Kidney epithelial cell (primary cell): ENCODE measurements at regions not wholly inside any gene's neighbourhood (a gene's known extent, or its start where the extent isn't known, plus 50 kb on each side); places are given as distances from the start of the nearest gene placed in this dataset.
"Not testable (repeated sequence)": the region's sequence is repeated elsewhere in the genome, so short reads cannot be mapped to it uniquely, and the experiment has no call there.

ENCODE experiments used
- DNase-seq: peaks from one replicate; pipeline ENCODE4 v3.0.0-alpha.2; 2010; ENCODE audit warnings: low read depth
- H3K27me3 ChIP-seq: 2 replicates; pipeline ENCODE4 v1.6.0; 2011; ENCODE audit warnings: low read length; ENCODE audit not compliant: control insufficient read depth, insufficient read depth
- H3K36me3 ChIP-seq: 2 replicates; pipeline ENCODE4 v1.5.1; 2011; ENCODE audit warnings: low read length; ENCODE audit not compliant: control insufficient read depth, insufficient read depth
- H3K4me3 ChIP-seq: 2 replicates; pipeline ENCODE4 v1.5.1; 2011; ENCODE audit warnings: low read depth, mild to moderate bottlenecking, control low read depth, low read length
- CTCF ChIP-seq: IDR thresholded peaks from 2 replicates; pipeline ENCODE4 v1.5.1; 2011; ENCODE audit warnings: mild to moderate bottlenecking, moderate library complexity, low read length, control low read depth, inconsistent platforms; ENCODE audit not compliant: insufficient read depth, poor library complexity, severe bottlenecking

GRCh38 chr16:88128556-88128955 lies 177.3 kb downstream of the BANP start:
- no peak for TF ChIP-seq CTCF
- no peaks in the 10 kb centered on the region for H3K27me3 ChIP-seq
- no peak overlapping the region for H3K4me3 ChIP-seq
- no peaks in the 10 kb centered on the region for H3K36me3 ChIP-seq
- no peak for DNase-seq

- not testable (repeated sequence) for H3K36me3 ChIP-seq, H3K27me3 ChIP-seq
These were observed 177.9 kb downstream of the BANP start for GRCh38 chr16:88129133-88129532.

GRCh38 chr16:88130016-88130415 lies 178.8 kb downstream of the BANP start:
- no peak for TF ChIP-seq CTCF

More at GRCh38 chr16:88129133-88129532, 177.9 kb downstream of the BANP start:
- DNase-seq, H3K4me3 ChIP-seq: not testable (repeated sequence)

GRCh38 chr16:88130681-88131080 lies 179.4 kb downstream of the BANP start:
- no peaks in the 10 kb centered on the region for H3K27me3 ChIP-seq
- H3K36me3 ChIP-seq = no peaks in the 10 kb centered on the region
- DNase-seq = no peak
- H3K4me3 ChIP-seq = no peak overlapping the region
- TF ChIP-seq CTCF = no peak

More at GRCh38 chr16:88130016-88130415, 178.8 kb downstream of the BANP start:
- Histone ChIP-seq H3K36me3 (no peaks in the 10 kb centered on the region), H3K4me3 (no peak overlapping the region), H3K27me3 (no peaks in the 10 kb centered on the region)
- no peak for DNase-seq

- DNase-seq = no peak
- H3K4me3 ChIP-seq = no peak overlapping the region
- no peak for TF ChIP-seq CTCF
- H3K36me3 ChIP-seq = no peaks in the 10 kb centered on the region
- H3K27me3 ChIP-seq = no peaks in the 10 kb centered on the region
These were observed 180.0 kb downstream of the BANP start for GRCh38 chr16:88131256-88131655.

DNA sequence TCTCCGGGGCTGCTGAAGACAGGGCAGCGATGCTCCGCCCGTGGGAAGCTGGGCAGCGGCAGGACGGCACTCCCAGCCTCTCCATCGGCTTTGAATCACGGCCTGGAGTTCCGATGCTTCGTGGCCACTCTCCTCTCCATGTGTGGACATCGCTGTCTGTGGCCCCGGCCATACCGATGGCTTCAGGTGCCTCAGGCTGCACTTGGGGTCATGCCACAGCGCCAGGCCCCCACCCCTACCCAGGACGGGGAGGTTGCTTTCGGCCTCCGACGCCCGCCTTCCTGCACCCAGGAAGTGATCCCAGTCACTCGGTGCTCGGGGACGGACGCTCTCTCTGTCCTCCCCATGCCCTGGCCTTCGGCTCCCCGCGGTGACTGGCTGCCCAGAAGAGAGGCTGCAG lies 180.7 kb downstream of the BANP start:
- no peak for TF ChIP-seq CTCF
- no peak for DNase-seq
- H3K4me3 ChIP-seq = no peak overlapping the region
- no peaks in the 10 kb centered on the region for H3K27me3 ChIP-seq
- no peaks in the 10 kb centered on the region for H3K36me3 ChIP-seq
